WTC11 (cell line): ENCODE measurements at regions not wholly inside any gene's neighbourhood (a gene's known extent, or its start where the extent isn't known, plus 50 kb on each side); places are given as distances from the start of the nearest gene placed in this dataset.

ENCODE experiments used
- ATAC-seq: fragments of 200-7000 bp; cut with Tn5 transposase; 2 replicates; pipeline ENCODE4 v1.10.0; 2021; ENCODE audit warnings: mild to moderate bottlenecking, moderate library complexity
- CTCF ChIA-PET: fragments of 300-600 bp; sonication (Branson Sonifier 250); formaldehyde crosslinking; loops from one replicate; lab custom pipeline; 2021; ENCODE audit warnings: antibody characterized with exemption; lab: Charles Lee
- POLR2A ChIA-PET: fragments of 350-600 bp; sonication (Branson Sonifier 250); formaldehyde crosslinking; loops from one replicate; lab custom pipeline; 2021; ENCODE audit warnings: antibody characterized with exemption; lab: Charles Lee
- DNase-seq: peaks from one replicate; pipeline ENCODE4 v3.0.0; 2021; ENCODE audit warnings: low spot score
- H3K27ac Mint-ChIP-seq: 2 replicates; pipeline ENCODE4 v1.8.0; 2021; ENCODE audit warnings: mixed read lengths
- H3K27me3 Mint-ChIP-seq: 2 replicates; pipeline ENCODE4 v1.8.0; 2021; ENCODE audit warnings: low read depth, mild to moderate bottlenecking, moderate library complexity, mixed read lengths
- H3K36me3 Mint-ChIP-seq: 2 replicates; pipeline ENCODE4 v1.8.0; 2021; ENCODE audit warnings: mixed read lengths
- H3K4me1 Mint-ChIP-seq: 2 replicates; pipeline ENCODE4 v1.8.0; 2022; ENCODE audit warnings: mixed read lengths
- H3K4me3 Mint-ChIP-seq: 2 replicates; pipeline ENCODE4 v1.8.0; 2021; ENCODE audit warnings: mild to moderate bottlenecking, moderate library complexity, mixed read lengths
- H3K9me3 Mint-ChIP-seq: 2 replicates; pipeline ENCODE4 v1.8.0; 2021; ENCODE audit warnings: mixed read lengths
- CREM ChIP-seq: sonication (generic); formaldehyde crosslinking; IDR thresholded peaks from 2 replicates; pipeline ENCODE4 v1.8.1; 2022; ENCODE audit warnings: mild to moderate bottlenecking, missing genetic modification reagents, moderate library complexity
- E2F5 ChIP-seq: sonication (generic); formaldehyde crosslinking; IDR thresholded peaks from 2 replicates; pipeline ENCODE4 v1.8.1; 2022; ENCODE audit warnings: mild to moderate bottlenecking, moderate library complexity, missing genetic modification reagents
- FOXK1 ChIP-seq: sonication (generic); formaldehyde crosslinking; IDR thresholded peaks from 2 replicates; pipeline ENCODE4 v1.8.0; 2022; ENCODE audit warnings: mild to moderate bottlenecking, moderate library complexity, missing genetic modification reagents
- FOXP4 ChIP-seq: sonication (generic); formaldehyde crosslinking; IDR thresholded peaks from 2 replicates; pipeline ENCODE4 v1.8.0; 2022; ENCODE audit warnings: mild to moderate bottlenecking, missing genetic modification reagents
- GTF2I ChIP-seq: fragments of 250-450 bp; sonication (Bioruptor Pico); conservative IDR thresholded peaks from 2 replicates; pipeline ENCODE4 v1.4.0; 2021; ENCODE audit warnings: mild to moderate bottlenecking
- HMGA2 ChIP-seq: fragments of 250-450 bp; sonication (Bioruptor Pico); IDR thresholded peaks from 2 replicates; pipeline ENCODE4 v1.4.0; 2021; ENCODE audit warnings: mild to moderate bottlenecking, moderate library complexity
- IRF1 ChIP-seq: sonication (generic); formaldehyde crosslinking; IDR thresholded peaks from 2 replicates; pipeline ENCODE4 v1.8.0; 2023; ENCODE audit warnings: missing genetic modification reagents
- JAZF1 ChIP-seq: fragments of 250-450 bp; sonication (Bioruptor Pico); IDR thresholded peaks from 2 replicates; pipeline ENCODE4 v1.9.0; 2021; ENCODE audit warnings: moderate library complexity, mild to moderate bottlenecking, inconsistent platforms
- MLX ChIP-seq: sonication (generic); formaldehyde crosslinking; IDR thresholded peaks from 2 replicates; pipeline ENCODE4 v1.8.1; 2023; ENCODE audit warnings: mild to moderate bottlenecking, missing genetic modification reagents, moderate library complexity
- NFATC4 ChIP-seq: fragments of 250-450 bp; sonication (Bioruptor Pico); IDR thresholded peaks from 2 replicates; pipeline ENCODE4 v1.9.0; 2021; ENCODE audit warnings: mild to moderate bottlenecking
- NFYB ChIP-seq: sonication (generic); formaldehyde crosslinking; conservative IDR thresholded peaks from 2 replicates; pipeline ENCODE4 v1.8.0; 2022; ENCODE audit warnings: low read depth, missing genetic modification reagents
- NR1H2 ChIP-seq: sonication (generic); formaldehyde crosslinking; IDR thresholded peaks from 2 replicates; pipeline ENCODE4 v1.9.0; 2021; ENCODE audit warnings: mild to moderate bottlenecking, moderate library complexity, missing genetic modification reagents
- OVOL2 ChIP-seq: fragments of 250-450 bp; sonication (Bioruptor Pico); IDR thresholded peaks from 2 replicates; pipeline ENCODE4 v1.9.0; 2021; ENCODE audit warnings: mild to moderate bottlenecking, borderline replicate concordance
- PRDM15 ChIP-seq: sonication (generic); formaldehyde crosslinking; IDR thresholded peaks from 2 replicates; pipeline ENCODE4 v1.8.0; 2022; ENCODE audit warnings: missing genetic modification reagents
- PRRX2 ChIP-seq: fragments of 250-450 bp; sonication (Bioruptor Pico); IDR thresholded peaks from 2 replicates; pipeline ENCODE4 v1.8.0; 2021; ENCODE audit warnings: mild to moderate bottlenecking
- RORB ChIP-seq: fragments of 250-450 bp; sonication (Bioruptor Pico); IDR thresholded peaks from 2 replicates; pipeline ENCODE4 v1.9.0; 2021; ENCODE audit warnings: mild to moderate bottlenecking
- SMAD3 ChIP-seq: sonication (generic); formaldehyde crosslinking; IDR thresholded peaks from 2 replicates; pipeline ENCODE4 v1.8.0; 2022; ENCODE audit warnings: missing genetic modification reagents, mild to moderate bottlenecking, borderline replicate concordance
- SP1 ChIP-seq: sonication (generic); formaldehyde crosslinking; conservative IDR thresholded peaks from 2 replicates; pipeline ENCODE4 v1.8.1; 2022; ENCODE audit warnings: missing genetic modification reagents
- ZNF219 ChIP-seq: sonication (generic); formaldehyde crosslinking; IDR thresholded peaks from 2 replicates; pipeline ENCODE4 v1.8.0; 2023; ENCODE audit warnings: missing genetic modification reagents, mild to moderate bottlenecking, borderline replicate concordance
- ZNF232 ChIP-seq: sonication (generic); formaldehyde crosslinking; IDR thresholded peaks from 2 replicates; pipeline ENCODE4 v1.8.0; 2022; ENCODE audit warnings: mild to moderate bottlenecking, missing genetic modification reagents
- ZNF396 ChIP-seq: fragments of 250-450 bp; sonication (Bioruptor Pico); IDR thresholded peaks from 2 replicates; pipeline ENCODE4 v1.8.0; 2021; ENCODE audit warnings: mild to moderate bottlenecking, moderate library complexity, borderline replicate concordance
- ZNF416 ChIP-seq: fragments of 250-450 bp; sonication (Bioruptor Pico); IDR thresholded peaks from 2 replicates; pipeline ENCODE4 v1.9.0; 2021; ENCODE audit warnings: mild to moderate bottlenecking, inconsistent platforms
- ZNF671 ChIP-seq: fragments of 250-450 bp; sonication (Bioruptor Pico); IDR thresholded peaks from 2 replicates; pipeline ENCODE4 v1.8.0; 2021; ENCODE audit warnings: mild to moderate bottlenecking
- TF ChIP-seq, protein P1 (sequence below): sonication (generic); formaldehyde crosslinking; IDR thresholded peaks from 2 replicates; pipeline ENCODE4 v1.8.0; 2022; ENCODE audit warnings: mild to moderate bottlenecking, missing genetic modification reagents
- TF ChIP-seq, protein P2 (sequence below): fragments of 250-450 bp; sonication (Bioruptor Pico); IDR thresholded peaks from 2 replicates; pipeline ENCODE4 v1.9.0; 2021; ENCODE audit warnings: mild to moderate bottlenecking
- TF ChIP-seq, protein P3 (sequence below): fragments of 200-600 bp; IDR thresholded peaks from 2 replicates; pipeline ENCODE4 v1.8.0; 2022; ENCODE audit warnings: antibody characterized with exemption

DNA sequence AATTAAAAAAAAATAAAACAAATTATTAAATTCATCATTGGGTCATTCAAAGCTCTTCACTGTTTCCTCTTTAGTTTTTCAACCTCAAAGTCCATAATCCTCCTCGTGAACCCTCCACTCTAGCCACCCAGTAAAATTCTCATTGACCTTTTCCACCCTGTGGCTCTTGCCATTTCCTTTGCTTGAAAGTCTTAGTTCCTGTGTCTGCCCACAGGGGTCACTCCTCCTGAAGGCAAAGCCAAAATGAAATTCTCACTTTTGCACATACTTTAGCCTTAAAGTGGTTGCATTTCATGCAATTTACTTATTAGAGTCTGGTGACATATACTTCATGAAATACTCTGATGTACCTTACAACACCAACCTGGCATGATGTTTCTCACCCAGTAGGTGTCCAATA, 263.7 kb downstream of the BMP2 start:
- TF ChIP-seq SP1 (CRISPR knock-in tag): no peak
- TF ChIP-seq OVOL2 (CRISPR knock-in tag): no peak
- no peak for TF ChIP-seq PRDM15 (CRISPR knock-in tag)
- no peak for TF ChIP-seq NR1H2 (CRISPR knock-in tag)
- TF ChIP-seq, protein P1, sequence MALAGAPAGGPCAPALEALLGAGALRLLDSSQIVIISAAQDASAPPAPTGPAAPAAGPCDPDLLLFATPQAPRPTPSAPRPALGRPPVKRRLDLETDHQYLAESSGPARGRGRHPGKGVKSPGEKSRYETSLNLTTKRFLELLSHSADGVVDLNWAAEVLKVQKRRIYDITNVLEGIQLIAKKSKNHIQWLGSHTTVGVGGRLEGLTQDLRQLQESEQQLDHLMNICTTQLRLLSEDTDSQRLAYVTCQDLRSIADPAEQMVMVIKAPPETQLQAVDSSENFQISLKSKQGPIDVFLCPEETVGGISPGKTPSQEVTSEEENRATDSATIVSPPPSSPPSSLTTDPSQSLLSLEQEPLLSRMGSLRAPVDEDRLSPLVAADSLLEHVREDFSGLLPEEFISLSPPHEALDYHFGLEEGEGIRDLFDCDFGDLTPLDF (CRISPR knock-in tag): no peak
- no peak for TF ChIP-seq ZNF396
- TF ChIP-seq GTF2I (CRISPR knock-in tag): no peak
- TF ChIP-seq FOXP4 (CRISPR knock-in tag): no peak
- no peak for TF ChIP-seq RORB (CRISPR knock-in tag)
- TF ChIP-seq NFATC4: no peak
- TF ChIP-seq ZNF232 (CRISPR knock-in tag): no peak
- TF ChIP-seq, protein P2, sequence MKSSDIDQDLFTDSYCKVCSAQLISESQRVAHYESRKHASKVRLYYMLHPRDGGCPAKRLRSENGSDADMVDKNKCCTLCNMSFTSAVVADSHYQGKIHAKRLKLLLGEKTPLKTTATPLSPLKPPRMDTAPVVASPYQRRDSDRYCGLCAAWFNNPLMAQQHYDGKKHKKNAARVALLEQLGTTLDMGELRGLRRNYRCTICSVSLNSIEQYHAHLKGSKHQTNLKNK: no peak
- TF ChIP-seq E2F5: no peak
- no peak for TF ChIP-seq IRF1 (CRISPR knock-in tag)
- TF ChIP-seq JAZF1 (CRISPR knock-in tag): no peak
- TF ChIP-seq MLX (CRISPR knock-in tag): no peak
- no peak for TF ChIP-seq NFYB (CRISPR knock-in tag)
- Mint-ChIP-seq H3K9me3 (peaks cover 13% of the 10 kb centered on the region), H3K4me1 (no peaks in the 10 kb centered on the region), H3K4me3 (no peak overlapping the region), H3K27me3 (no peaks in the 10 kb centered on the region), H3K36me3 (no peaks in the 10 kb centered on the region), H3K27ac (no peak overlapping the region)
- CTCF ChIA-PET: no interaction called here
- DNase-seq: no peak
- POLR2A ChIA-PET: no interaction called here
- ATAC-seq: peak; percentile 51; the same call in 1 of the 2 replicates

DNA sequence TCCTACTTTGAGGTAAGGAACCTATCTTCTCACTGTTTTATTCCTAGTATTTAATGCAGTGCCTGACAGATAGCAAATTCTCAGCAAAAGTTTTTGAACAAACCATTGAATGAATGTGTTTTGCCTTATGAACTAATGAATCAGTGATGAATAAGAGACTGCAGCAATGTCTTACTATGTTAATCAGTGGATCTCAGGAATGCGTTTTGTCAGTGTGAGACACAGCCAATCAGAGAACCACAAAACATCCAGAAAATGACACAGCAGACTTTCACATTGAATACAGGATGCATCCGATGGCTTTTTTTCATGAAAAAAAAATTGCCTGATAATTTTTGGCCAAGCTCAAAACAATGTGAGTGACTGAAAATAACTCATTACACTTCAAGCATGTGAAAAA, 270.5 kb downstream of the BMP2 start:
- peaks cover 18% of the 10 kb centered on the region for H3K9me3 Mint-ChIP-seq
- H3K36me3 Mint-ChIP-seq: no peaks in the 10 kb centered on the region
- DNase-seq (no peak), ATAC-seq (no peak)
- no peaks in the 10 kb centered on the region for H3K27me3 Mint-ChIP-seq
- H3K4me3 Mint-ChIP-seq: no peak overlapping the region
- ChIA-PET CTCF (no interaction called here), POLR2A (no interaction called here)
- H3K27ac Mint-ChIP-seq: no peak overlapping the region
- H3K4me1 Mint-ChIP-seq: peaks cover 13% of the 10 kb centered on the region
- TF ChIP-seq HMGA2 (CRISPR knock-in tag) (no peak), ZNF671 (CRISPR knock-in tag) (no peak), CREM (CRISPR knock-in tag) (no peak), FOXK1 (CRISPR knock-in tag) (no peak), ZNF219 (CRISPR knock-in tag) (no peak), ZNF416 (CRISPR knock-in tag) (no peak), SMAD3 (CRISPR knock-in tag) (no peak), PRRX2 (no peak)
- TF ChIP-seq, protein P3, sequence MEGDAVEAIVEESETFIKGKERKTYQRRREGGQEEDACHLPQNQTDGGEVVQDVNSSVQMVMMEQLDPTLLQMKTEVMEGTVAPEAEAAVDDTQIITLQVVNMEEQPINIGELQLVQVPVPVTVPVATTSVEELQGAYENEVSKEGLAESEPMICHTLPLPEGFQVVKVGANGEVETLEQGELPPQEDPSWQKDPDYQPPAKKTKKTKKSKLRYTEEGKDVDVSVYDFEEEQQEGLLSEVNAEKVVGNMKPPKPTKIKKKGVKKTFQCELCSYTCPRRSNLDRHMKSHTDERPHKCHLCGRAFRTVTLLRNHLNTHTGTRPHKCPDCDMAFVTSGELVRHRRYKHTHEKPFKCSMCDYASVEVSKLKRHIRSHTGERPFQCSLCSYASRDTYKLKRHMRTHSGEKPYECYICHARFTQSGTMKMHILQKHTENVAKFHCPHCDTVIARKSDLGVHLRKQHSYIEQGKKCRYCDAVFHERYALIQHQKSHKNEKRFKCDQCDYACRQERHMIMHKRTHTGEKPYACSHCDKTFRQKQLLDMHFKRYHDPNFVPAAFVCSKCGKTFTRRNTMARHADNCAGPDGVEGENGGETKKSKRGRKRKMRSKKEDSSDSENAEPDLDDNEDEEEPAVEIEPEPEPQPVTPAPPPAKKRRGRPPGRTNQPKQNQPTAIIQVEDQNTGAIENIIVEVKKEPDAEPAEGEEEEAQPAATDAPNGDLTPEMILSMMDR: no peak
